Upper lobe of left lung (tissue), 4 donors: ENCODE measurements at regions not wholly inside any gene's neighbourhood (a gene's known extent, or its start where the extent isn't known, plus 50 kb on each side); places are given as distances from the start of the nearest gene placed in this dataset.

Source experiments
- EP300 ChIP-seq, 4 donors: sonication (generic); formaldehyde crosslinking; IDR thresholded peaks; one replicate each; pipeline ENCODE4 v1.5.1; 2017; ENCODE audit warnings: antibody characterized with exemption in 4 of 4, control low read depth in 2 of 4
- TF ChIP-seq, protein P1 (sequence below), 6 experiments: fragments of 450-650 bp in 4 of 6; fragments of 200-600 bp in 2 of 6; sonication (generic) in 2 of 6; IDR thresholded peaks; one replicate each; pipeline ENCODE4 v1.5.1; 2016 to 2019; ENCODE audit warnings: antibody characterized with exemption in 6 of 6

DNA sequence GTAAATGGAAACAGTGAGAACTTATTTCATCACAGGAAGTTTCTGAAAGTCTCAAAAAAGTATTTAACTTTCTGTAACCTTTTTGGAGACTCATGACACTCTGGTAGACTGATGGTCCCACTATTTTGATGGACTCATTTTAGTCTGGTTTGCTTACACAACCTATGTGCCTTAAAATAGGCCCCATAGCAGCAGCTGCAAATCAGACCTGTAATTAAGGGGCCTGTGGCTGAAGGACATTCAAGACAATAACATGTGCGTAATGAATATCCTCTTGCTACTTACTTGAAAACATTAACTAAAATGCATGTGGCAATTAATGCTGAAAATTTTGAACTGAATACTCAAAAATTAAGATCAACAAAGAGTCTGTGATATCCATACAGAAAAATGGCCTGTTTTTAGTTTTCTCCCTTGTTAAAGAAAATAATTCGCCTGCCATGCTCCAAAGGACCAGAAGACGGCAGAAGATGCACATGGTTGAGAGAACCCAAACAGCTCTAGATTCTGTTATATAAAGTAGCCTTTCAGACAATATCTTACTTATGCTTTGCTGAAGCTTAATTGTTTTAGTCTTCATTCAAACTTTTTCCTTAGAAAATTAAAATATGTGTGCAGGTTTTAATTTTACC is 568.5 kb downstream of the KCNA4 start:
- TF ChIP-seq, protein P1, sequence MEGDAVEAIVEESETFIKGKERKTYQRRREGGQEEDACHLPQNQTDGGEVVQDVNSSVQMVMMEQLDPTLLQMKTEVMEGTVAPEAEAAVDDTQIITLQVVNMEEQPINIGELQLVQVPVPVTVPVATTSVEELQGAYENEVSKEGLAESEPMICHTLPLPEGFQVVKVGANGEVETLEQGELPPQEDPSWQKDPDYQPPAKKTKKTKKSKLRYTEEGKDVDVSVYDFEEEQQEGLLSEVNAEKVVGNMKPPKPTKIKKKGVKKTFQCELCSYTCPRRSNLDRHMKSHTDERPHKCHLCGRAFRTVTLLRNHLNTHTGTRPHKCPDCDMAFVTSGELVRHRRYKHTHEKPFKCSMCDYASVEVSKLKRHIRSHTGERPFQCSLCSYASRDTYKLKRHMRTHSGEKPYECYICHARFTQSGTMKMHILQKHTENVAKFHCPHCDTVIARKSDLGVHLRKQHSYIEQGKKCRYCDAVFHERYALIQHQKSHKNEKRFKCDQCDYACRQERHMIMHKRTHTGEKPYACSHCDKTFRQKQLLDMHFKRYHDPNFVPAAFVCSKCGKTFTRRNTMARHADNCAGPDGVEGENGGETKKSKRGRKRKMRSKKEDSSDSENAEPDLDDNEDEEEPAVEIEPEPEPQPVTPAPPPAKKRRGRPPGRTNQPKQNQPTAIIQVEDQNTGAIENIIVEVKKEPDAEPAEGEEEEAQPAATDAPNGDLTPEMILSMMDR (IDR thresholded peaks at IDR 0.05) = peak in 4 of 6 experiments; percentile 22 to 41 (median 36)
- no peak for TF ChIP-seq EP300 (IDR thresholded peaks at IDR 0.05)
